CD4-positive, CD25-positive, alpha-beta regulatory T cell (primary cell): ENCODE measurements at regions not wholly inside any gene's neighbourhood (a gene's known extent, or its start where the extent isn't known, plus 50 kb on each side); places are given as distances from the start of the nearest gene placed in this dataset.

Source experiments
- ATAC-seq, 2 donors: fragments of 150-1000 bp; cut with Tn5 transposase; one replicate each; pipeline ENCODE4 v1.10.0; 2021; ENCODE audit warnings: low read depth in 2 of 2, moderate number of reproducible peaks in 2 of 2, moderate library complexity in 1 of 2
- DNase-seq, 3 donors: peaks; one replicate each; pipeline versions ENCODE4 v3.0.0 to v3.0.0-alpha.2; 2012 to 2022; ENCODE audit warnings: mixed read lengths in 1 of 3
- H3K27ac ChIP-seq: one replicate; pipeline ENCODE4 v1.7.0; 2013; ENCODE audit warnings: mild to moderate bottlenecking, low read length; ENCODE audit not compliant: insufficient read depth, poor library complexity, severe bottlenecking
- H3K27me3 ChIP-seq: one replicate; pipeline ENCODE4 v1.7.0; 2013; ENCODE audit warnings: low read length; ENCODE audit not compliant: control insufficient read depth, insufficient read depth
- H3K36me3 ChIP-seq: one replicate; pipeline ENCODE4 v1.7.0; 2013; ENCODE audit warnings: mild to moderate bottlenecking, low read length, moderate library complexity; ENCODE audit not compliant: control insufficient read depth, insufficient read depth
- H3K4me1 ChIP-seq: 2 replicates; pipeline ENCODE4 v1.7.0; 2013; ENCODE audit warnings: mild to moderate bottlenecking, low read length; ENCODE audit not compliant: insufficient read depth, control insufficient read depth, poor library complexity, severe bottlenecking
- H3K4me3 ChIP-seq: one replicate; pipeline ENCODE4 v1.7.0; 2013; ENCODE audit warnings: low read depth, mild to moderate bottlenecking, low read length, moderate library complexity
- H3K9me3 ChIP-seq, 2 experiments: 1 replicate in 1 of 2; 2 replicates in 1 of 2; pipeline ENCODE4 v1.7.0; 2013; ENCODE audit warnings: low read length in 2 of 2, mild to moderate bottlenecking in 1 of 2, moderate library complexity in 1 of 2; ENCODE audit not compliant: control insufficient read depth in 2 of 2
- H3K27ac Mint-ChIP-seq, 3 donors: one replicate each; pipeline ENCODE4 v1.8.0; 2020 to 2022; ENCODE audit warnings: mild to moderate bottlenecking in 3 of 3, mixed read lengths in 3 of 3, moderate library complexity in 2 of 3
- H3K27me3 Mint-ChIP-seq: one replicate; pipeline ENCODE4 v1.8.0; 2022; ENCODE audit warnings: mild to moderate bottlenecking, mixed read lengths
- H3K36me3 Mint-ChIP-seq: one replicate; pipeline ENCODE4 v1.8.0; 2020; ENCODE audit warnings: mixed read lengths
- H3K4me1 Mint-ChIP-seq, 4 donors: one replicate each; pipeline ENCODE4 v1.8.0; 2020 to 2022; ENCODE audit warnings: mixed read lengths in 4 of 4, mild to moderate bottlenecking in 1 of 4
- H3K4me3 Mint-ChIP-seq, 4 donors: one replicate each; pipeline ENCODE4 v1.8.0; 2020 to 2022; ENCODE audit warnings: mild to moderate bottlenecking in 4 of 4, mixed read lengths in 4 of 4, moderate library complexity in 3 of 4
- H3K9me3 Mint-ChIP-seq, 7 donors: one replicate each; pipeline ENCODE4 v1.8.0; 2020 to 2022; ENCODE audit warnings: mixed read lengths in 7 of 7, mild to moderate bottlenecking in 3 of 7, moderate library complexity in 2 of 7

GRCh38 chr4:99712530-99712929 is 54.9 kb upstream of the C4orf54 start:
- no peaks in the 10 kb centered on the region for H3K36me3 ChIP-seq
- no peaks in the 10 kb centered on the region for H3K4me1 ChIP-seq
- no peak for ATAC-seq
- no peak overlapping the region for H3K4me3 ChIP-seq
- no peak overlapping the region for H3K27ac ChIP-seq
- Mint-ChIP-seq H3K4me1 (no peaks in the 10 kb centered on the region), H3K9me3 (no peaks in the 10 kb centered on the region), H3K27me3 (no peaks in the 10 kb centered on the region), H3K36me3 (no peaks in the 10 kb centered on the region), H3K4me3 (no peak overlapping the region), H3K27ac (no peak overlapping the region)
- DNase-seq: no peak
- peaks cover 2% of the 10 kb centered on the region for H3K27me3 ChIP-seq
- H3K9me3 ChIP-seq: no peaks in the 10 kb centered on the region

- H3K4me1 ChIP-seq: no peaks in the 10 kb centered on the region
- no peaks in the 10 kb centered on the region for H3K9me3 Mint-ChIP-seq
- no peaks in the 10 kb centered on the region for H3K27me3 Mint-ChIP-seq
- ATAC-seq (no peak), DNase-seq (no peak)
- H3K4me3 Mint-ChIP-seq: no peak overlapping the region
- no peak overlapping the region for H3K27ac ChIP-seq
- no peaks in the 10 kb centered on the region for H3K36me3 ChIP-seq
- H3K4me3 ChIP-seq: no peak overlapping the region
- H3K9me3 ChIP-seq: no peaks in the 10 kb centered on the region
- no peaks in the 10 kb centered on the region for H3K4me1 Mint-ChIP-seq
- peaks cover 2% of the 10 kb centered on the region for H3K27me3 ChIP-seq
- no peak overlapping the region for H3K27ac Mint-ChIP-seq
- no peaks in the 10 kb centered on the region for H3K36me3 Mint-ChIP-seq
Observed at GRCh38 chr4:99712099-99712498, 54.5 kb upstream of the C4orf54 start.

GRCh38 chr4:99711657-99712056 is 54.0 kb upstream of the C4orf54 start:
- no peaks in the 10 kb centered on the region for H3K36me3 ChIP-seq
- no peaks in the 10 kb centered on the region for H3K9me3 Mint-ChIP-seq
- H3K4me1 Mint-ChIP-seq: no peaks in the 10 kb centered on the region
- DNase-seq (no peak), ATAC-seq (no peak)
- no peak overlapping the region for H3K27ac ChIP-seq
- H3K27me3 ChIP-seq: peaks cover 2% of the 10 kb centered on the region
- no peaks in the 10 kb centered on the region for H3K9me3 ChIP-seq
- no peaks in the 10 kb centered on the region for H3K36me3 Mint-ChIP-seq
- no peaks in the 10 kb centered on the region for H3K4me1 ChIP-seq
- no peak overlapping the region for H3K4me3 Mint-ChIP-seq
- no peak overlapping the region for H3K4me3 ChIP-seq
- no peak overlapping the region for H3K27ac Mint-ChIP-seq
- no peaks in the 10 kb centered on the region for H3K27me3 Mint-ChIP-seq

GRCh38 chr4:99710681-99711345 is 53.2 kb upstream of the C4orf54 start:
- Mint-ChIP-seq H3K4me3 (no peak overlapping the region), H3K9me3 (no peaks in the 10 kb centered on the region), H3K27ac (no peak overlapping the region), H3K36me3 (no peaks in the 10 kb centered on the region), H3K4me1 (no peaks in the 10 kb centered on the region), H3K27me3 (peaks cover under 1% of the 10 kb centered on the region)
- peaks cover 2% of the 10 kb centered on the region for H3K27me3 ChIP-seq
- no peaks in the 10 kb centered on the region for H3K4me1 ChIP-seq
- no peak overlapping the region for H3K4me3 ChIP-seq
- H3K9me3 ChIP-seq: no peaks in the 10 kb centered on the region
- ATAC-seq: no peak
- no peaks in the 10 kb centered on the region for H3K36me3 ChIP-seq
- H3K27ac ChIP-seq: no peak overlapping the region
- no peak for DNase-seq

GRCh38 chr4:99710020-99710419 is 52.4 kb upstream of the C4orf54 start:
- H3K4me3 Mint-ChIP-seq: no peak overlapping the region
- DNase-seq (no peak), ATAC-seq (no peak)
- H3K36me3 Mint-ChIP-seq: no peaks in the 10 kb centered on the region
- H3K9me3 Mint-ChIP-seq: no peaks in the 10 kb centered on the region
- H3K27me3 Mint-ChIP-seq: peaks cover 4% of the 10 kb centered on the region
- Histone ChIP-seq H3K9me3 (no peaks in the 10 kb centered on the region), H3K27me3 (peaks cover under 1% of the 10 kb centered on the region), H3K4me3 (no peak overlapping the region), H3K4me1 (no peaks in the 10 kb centered on the region), H3K27ac (no peak overlapping the region), H3K36me3 (no peaks in the 10 kb centered on the region)
- no peak overlapping the region for H3K27ac Mint-ChIP-seq
- no peaks in the 10 kb centered on the region for H3K4me1 Mint-ChIP-seq

- H3K9me3 Mint-ChIP-seq: peaks cover 0 to 9% (median 2%) of the 10 kb centered on the region in 7 donors
- H3K27ac Mint-ChIP-seq: no peak overlapping the region
- Histone ChIP-seq H3K36me3 (no peaks in the 10 kb centered on the region), H3K4me3 (no peak overlapping the region), H3K4me1 (no peaks in the 10 kb centered on the region), H3K27ac (no peak overlapping the region), H3K9me3 (no peaks in the 10 kb centered on the region), H3K27me3 (no peaks in the 10 kb centered on the region)
- no peaks in the 10 kb centered on the region for H3K4me1 Mint-ChIP-seq
- ATAC-seq (no peak), DNase-seq (no peak)
- H3K4me3 Mint-ChIP-seq: no peak overlapping the region
- no peaks in the 10 kb centered on the region for H3K36me3 Mint-ChIP-seq
- peaks cover 10% of the 10 kb centered on the region for H3K27me3 Mint-ChIP-seq
Observed at GRCh38 chr4:99708551-99708950, 50.9 kb upstream of the C4orf54 start.
